OCI-LY3 (cell line): ENCODE measurements at regions not wholly inside any gene's neighbourhood (a gene's known extent, or its start where the extent isn't known, plus 50 kb on each side); places are given as distances from the start of the nearest gene placed in this dataset.
"Not testable (repeated sequence)": the region's sequence is repeated elsewhere in the genome, so short reads cannot be mapped to it uniquely, and the experiment has no call there.

Experiments
- H2AFZ ChIP-seq: fragments of 200-600, 300-600 bp; shearing (Covaris generic); 2 replicates; pipeline ENCODE4 v1.6.0; 2014; ENCODE audit warnings: antibody characterized with exemption, low read depth, low read length
- H3K27ac ChIP-seq: fragments of 200-600, 300-600 bp; sonication (generic); 2 replicates; pipeline ENCODE4 v1.5.1; 2014; ENCODE audit warnings: mild to moderate bottlenecking, low read length, moderate library complexity, mixed read lengths
- H3K27me3 ChIP-seq: fragments of 200-600, 300-600 bp; sonication (generic); 2 replicates; pipeline ENCODE4 v1.6.1; 2014; ENCODE audit warnings: low read depth, low read length, mixed read lengths
- H3K36me3 ChIP-seq: fragments of 200-600, 300-600 bp; sonication (generic); replicated peaks from 2 replicates; pipeline ENCODE3; 2014; ENCODE audit warnings: low read depth, low read length, mixed read lengths
- H3K4me1 ChIP-seq: fragments of 300-600, 200-600 bp; sonication (generic); 2 replicates; pipeline ENCODE4 v1.6.1; 2014; ENCODE audit warnings: low read length, mixed read lengths
- H3K4me2 ChIP-seq: fragments of 200-600, 300-600 bp; sonication (generic); 2 replicates; pipeline ENCODE4 v1.6.1; 2014; ENCODE audit warnings: low read length, mixed read lengths
- H3K4me3 ChIP-seq: fragments of 300-600, 200-600 bp; sonication (generic); 2 replicates; pipeline ENCODE4 v1.5.1; 2014; ENCODE audit warnings: antibody characterized with exemption, mild to moderate bottlenecking, low read length, moderate library complexity
- H3K79me2 ChIP-seq: fragments of 300-600, 200-600 bp; shearing (Covaris generic); 2 replicates; pipeline ENCODE4 v1.6.1; 2014; ENCODE audit warnings: mild to moderate bottlenecking, low read length, mixed read lengths
- H3K9ac ChIP-seq: fragments of 300-600, 200-600 bp; shearing (Covaris generic); 2 replicates; pipeline ENCODE4 v1.6.0; 2014; ENCODE audit warnings: mild to moderate bottlenecking, low read length, moderate library complexity
- H3K9me3 ChIP-seq: fragments of 200-600, 300-600 bp; shearing (Covaris generic); 2 replicates; pipeline ENCODE4 v1.6.1; 2014; ENCODE audit warnings: low read length, mixed read lengths; ENCODE audit not compliant: insufficient read depth
- H4K20me1 ChIP-seq: fragments of 200-600, 300-600 bp; sonication (generic); 2 replicates; pipeline ENCODE4 v1.6.1; 2016; ENCODE audit warnings: low read length, mixed read lengths; ENCODE audit not compliant: insufficient read depth
- CTCF ChIP-seq: fragments of 200-600, 300-600 bp; sonication (generic); IDR thresholded peaks from 2 replicates; pipeline ENCODE4 v1.5.1; 2014; ENCODE audit warnings: antibody characterized with exemption, low read length, low read depth
- EZH2phosphoT487 ChIP-seq: fragments of 200-600 bp; shearing (Covaris generic); IDR thresholded peaks from 2 replicates; pipeline ENCODE4 v1.6.1; 2018; ENCODE audit warnings: antibody characterized with exemption, mixed run types, low read depth

DNA sequence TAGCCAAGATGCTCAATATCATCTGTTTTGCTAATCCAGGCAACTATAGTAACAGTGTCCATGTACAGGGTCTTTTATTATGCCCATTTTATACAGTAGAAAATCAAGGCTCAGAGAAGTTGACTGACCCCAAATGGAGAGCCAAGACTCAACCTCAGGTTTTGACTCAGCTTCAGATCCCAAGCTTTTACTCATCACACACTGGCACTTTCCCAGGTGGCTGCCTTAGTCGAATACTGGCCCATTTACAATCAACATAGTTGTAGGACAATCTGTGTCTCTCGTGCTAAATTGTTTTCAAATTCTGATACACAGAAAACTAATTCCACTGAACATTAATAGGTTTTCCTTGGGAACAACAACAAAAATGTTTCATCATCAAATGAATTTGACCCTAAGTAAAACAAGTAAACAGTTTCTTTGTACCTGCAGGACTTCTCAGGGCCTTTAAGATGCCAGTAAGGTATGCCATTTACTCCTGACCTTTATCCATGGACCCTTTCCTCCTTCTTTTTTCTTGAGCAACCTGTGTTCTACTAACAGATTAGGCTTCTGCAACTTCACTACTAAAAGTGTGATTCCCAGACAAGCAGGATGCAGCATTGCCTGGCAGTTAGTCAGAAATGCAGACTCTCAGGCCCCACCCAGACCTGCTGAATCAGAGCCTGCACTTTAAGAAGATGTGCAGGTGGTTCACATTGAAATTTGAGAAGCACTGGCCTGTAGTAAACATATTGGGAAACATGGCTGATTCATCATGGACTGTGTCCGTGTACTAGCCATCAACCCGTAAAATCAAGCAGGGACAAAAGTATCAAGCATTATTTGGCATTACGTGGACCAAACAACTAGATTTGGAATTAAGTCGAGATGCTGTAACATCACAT is 128.8 kb downstream of the RRAGC start:
- H2AFZ ChIP-seq, result no peak overlapping the region
- no peaks in the 10 kb centered on the region for H3K36me3 ChIP-seq
- H3K27ac ChIP-seq, result no peak overlapping the region
- H4K20me1 ChIP-seq, result no peaks in the 10 kb centered on the region
- H3K9ac ChIP-seq, result no peak overlapping the region
- no peaks in the 10 kb centered on the region for H3K9me3 ChIP-seq
- H3K79me2 ChIP-seq, result no peaks in the 10 kb centered on the region
- H3K4me2 ChIP-seq, result no peak overlapping the region
- peaks cover 16% of the 10 kb centered on the region for H3K27me3 ChIP-seq
- no peaks in the 10 kb centered on the region for H3K4me1 ChIP-seq
- TF ChIP-seq CTCF (no peak), EZH2phosphoT487 (no peak)
- no peak overlapping the region for H3K4me3 ChIP-seq

- H3K36me3 ChIP-seq, result no peaks in the 10 kb centered on the region
- no peak overlapping the region for H3K4me3 ChIP-seq
- no peak overlapping the region for H2AFZ ChIP-seq
- H3K4me2 ChIP-seq, result no peak overlapping the region
- H3K9me3 ChIP-seq, result no peaks in the 10 kb centered on the region
- no peak overlapping the region for H3K9ac ChIP-seq
- no peaks in the 10 kb centered on the region for H4K20me1 ChIP-seq
- H3K4me1 ChIP-seq, result no peaks in the 10 kb centered on the region
- no peak overlapping the region for H3K27ac ChIP-seq
- TF ChIP-seq EZH2phosphoT487 (no peak), CTCF (no peak)
- H3K79me2 ChIP-seq, result no peaks in the 10 kb centered on the region
- H3K27me3 ChIP-seq, result peaks cover 12% of the 10 kb centered on the region
These were observed 131.0 kb downstream of the RRAGC start for GRCh38 chr1:38728585-38728908.

DNA sequence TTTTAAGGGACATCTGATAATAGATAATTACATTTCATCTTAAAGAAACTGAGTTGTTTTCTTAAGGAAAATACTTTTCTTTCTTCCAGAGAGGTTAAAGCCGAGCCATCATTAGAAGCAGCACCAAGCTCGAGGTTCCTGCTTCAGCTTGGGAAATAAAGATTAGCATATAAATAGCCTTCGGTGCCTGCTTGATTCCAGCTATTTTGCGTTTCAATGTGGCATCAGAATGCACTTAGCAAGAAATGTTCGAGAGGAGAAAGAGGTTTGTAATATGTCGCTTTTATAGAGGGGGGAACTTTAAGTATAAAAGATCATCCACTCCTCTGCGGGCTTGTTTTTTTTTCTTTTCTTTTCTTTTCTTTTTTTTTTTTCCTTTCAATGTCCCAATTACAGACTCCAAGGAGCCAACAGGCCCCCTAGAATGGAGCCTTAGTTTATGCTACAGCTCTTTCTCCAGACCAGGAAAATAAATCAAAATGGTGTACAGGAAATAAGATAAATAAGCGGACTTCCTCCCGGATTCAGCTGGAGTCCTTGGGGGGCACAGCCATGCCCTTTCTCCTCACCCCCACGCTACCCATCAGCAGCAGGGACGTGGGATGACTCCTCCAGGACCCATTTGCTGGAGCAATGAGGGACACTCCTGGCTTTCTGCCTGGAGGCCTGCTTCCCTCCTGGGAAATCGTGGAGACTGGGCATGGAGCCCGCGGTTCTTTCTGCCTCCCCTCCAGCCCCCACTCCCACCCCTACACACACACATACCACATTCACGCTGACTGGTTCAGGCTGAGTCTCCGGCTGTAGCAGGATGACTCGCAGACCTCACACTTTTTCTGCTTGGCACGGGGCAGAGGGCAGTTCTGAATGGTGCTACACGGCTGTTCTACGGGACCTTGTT is 131.6 kb downstream of the RRAGC start:
- Histone ChIP-seq H3K27me3 (peaks cover 12% of the 10 kb centered on the region; the same call in 1 of the 2 replicates), H4K20me1 (no peaks in the 10 kb centered on the region), H3K9ac (no peak overlapping the region), H3K36me3 (no peaks in the 10 kb centered on the region), H3K27ac (no peak overlapping the region), H2AFZ (no peak overlapping the region), H3K4me2 (no peak overlapping the region), H3K79me2 (no peaks in the 10 kb centered on the region), H3K4me3 (no peak overlapping the region), H3K9me3 (no peaks in the 10 kb centered on the region), H3K4me1 (no peaks in the 10 kb centered on the region)
- TF ChIP-seq EZH2phosphoT487 (no peak), CTCF (no peak)

GRCh38 chr1:38725321-38725961 is 134.1 kb downstream of the RRAGC start:
- H3K27me3 ChIP-seq, H3K4me1 ChIP-seq, H3K27ac ChIP-seq, H3K79me2 ChIP-seq, H4K20me1 ChIP-seq, H3K36me3 ChIP-seq, H2AFZ ChIP-seq, H3K4me2 ChIP-seq, H3K4me3 ChIP-seq, H3K9ac ChIP-seq, H3K9me3 ChIP-seq: not testable (repeated sequence)
